ENCODE measurements at regions not wholly inside any gene's neighbourhood (a gene's known extent, or its start where the extent isn't known, plus 50 kb on each side); places are given as distances from the start of the nearest gene placed in this dataset.

- no peak for TF ChIP-seq POLR2A (IDR thresholded peaks at IDR 0.05)
- TF ChIP-seq, protein P1, sequence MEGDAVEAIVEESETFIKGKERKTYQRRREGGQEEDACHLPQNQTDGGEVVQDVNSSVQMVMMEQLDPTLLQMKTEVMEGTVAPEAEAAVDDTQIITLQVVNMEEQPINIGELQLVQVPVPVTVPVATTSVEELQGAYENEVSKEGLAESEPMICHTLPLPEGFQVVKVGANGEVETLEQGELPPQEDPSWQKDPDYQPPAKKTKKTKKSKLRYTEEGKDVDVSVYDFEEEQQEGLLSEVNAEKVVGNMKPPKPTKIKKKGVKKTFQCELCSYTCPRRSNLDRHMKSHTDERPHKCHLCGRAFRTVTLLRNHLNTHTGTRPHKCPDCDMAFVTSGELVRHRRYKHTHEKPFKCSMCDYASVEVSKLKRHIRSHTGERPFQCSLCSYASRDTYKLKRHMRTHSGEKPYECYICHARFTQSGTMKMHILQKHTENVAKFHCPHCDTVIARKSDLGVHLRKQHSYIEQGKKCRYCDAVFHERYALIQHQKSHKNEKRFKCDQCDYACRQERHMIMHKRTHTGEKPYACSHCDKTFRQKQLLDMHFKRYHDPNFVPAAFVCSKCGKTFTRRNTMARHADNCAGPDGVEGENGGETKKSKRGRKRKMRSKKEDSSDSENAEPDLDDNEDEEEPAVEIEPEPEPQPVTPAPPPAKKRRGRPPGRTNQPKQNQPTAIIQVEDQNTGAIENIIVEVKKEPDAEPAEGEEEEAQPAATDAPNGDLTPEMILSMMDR (IDR thresholded peaks at IDR 0.05), result no peak
Observed at GRCh38 chr3:109851854-109852253, 514.5 kb upstream of the DPPA4 start.
